Vagina (tissue), 2 donors: ENCODE measurements at regions not wholly inside any gene's neighbourhood (a gene's known extent, or its start where the extent isn't known, plus 50 kb on each side); places are given as distances from the start of the nearest gene placed in this dataset.

ENCODE experiments used
- POLR2A ChIP-seq, 2 donors: fragments of 450-650 bp; IDR thresholded peaks; one replicate each; pipeline ENCODE4 v1.6.1; 2017; ENCODE audit warnings: antibody characterized with exemption in 2 of 2, mild to moderate bottlenecking in 2 of 2, moderate library complexity in 2 of 2
- POLR2AphosphoS5 ChIP-seq, 2 donors: sonication (generic); formaldehyde crosslinking; IDR thresholded peaks; one replicate each; pipeline ENCODE4 v1.9.0; 2017; ENCODE audit warnings: antibody characterized with exemption in 2 of 2, mild to moderate bottlenecking in 2 of 2, low read depth in 1 of 2; ENCODE audit not compliant: insufficient read depth in 1 of 2
- TF ChIP-seq, protein P1 (sequence below), 3 experiments: fragments of 450-650 bp in 2 of 3; fragments of 200-600 bp in 1 of 3; sonication (generic) in 1 of 3; IDR thresholded peaks; one replicate each; pipeline ENCODE4 v1.5.1; 2017 to 2019; ENCODE audit warnings: antibody characterized with exemption in 3 of 3, mild to moderate bottlenecking in 2 of 3, moderate library complexity in 2 of 3

GRCh38 chr6:151738960-151739359 is 68.5 kb upstream of the ESR1 start:
- no peak for TF ChIP-seq POLR2A (IDR thresholded peaks at IDR 0.05)
- TF ChIP-seq, protein P1, sequence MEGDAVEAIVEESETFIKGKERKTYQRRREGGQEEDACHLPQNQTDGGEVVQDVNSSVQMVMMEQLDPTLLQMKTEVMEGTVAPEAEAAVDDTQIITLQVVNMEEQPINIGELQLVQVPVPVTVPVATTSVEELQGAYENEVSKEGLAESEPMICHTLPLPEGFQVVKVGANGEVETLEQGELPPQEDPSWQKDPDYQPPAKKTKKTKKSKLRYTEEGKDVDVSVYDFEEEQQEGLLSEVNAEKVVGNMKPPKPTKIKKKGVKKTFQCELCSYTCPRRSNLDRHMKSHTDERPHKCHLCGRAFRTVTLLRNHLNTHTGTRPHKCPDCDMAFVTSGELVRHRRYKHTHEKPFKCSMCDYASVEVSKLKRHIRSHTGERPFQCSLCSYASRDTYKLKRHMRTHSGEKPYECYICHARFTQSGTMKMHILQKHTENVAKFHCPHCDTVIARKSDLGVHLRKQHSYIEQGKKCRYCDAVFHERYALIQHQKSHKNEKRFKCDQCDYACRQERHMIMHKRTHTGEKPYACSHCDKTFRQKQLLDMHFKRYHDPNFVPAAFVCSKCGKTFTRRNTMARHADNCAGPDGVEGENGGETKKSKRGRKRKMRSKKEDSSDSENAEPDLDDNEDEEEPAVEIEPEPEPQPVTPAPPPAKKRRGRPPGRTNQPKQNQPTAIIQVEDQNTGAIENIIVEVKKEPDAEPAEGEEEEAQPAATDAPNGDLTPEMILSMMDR (IDR thresholded peaks at IDR 0.05), result no peak
- TF ChIP-seq POLR2AphosphoS5 (IDR thresholded peaks at IDR 0.05; ENCODE audit: insufficient read depth in 1 of 2, low read depth in 1 of 2), result no peak
